Gastroesophageal sphincter (tissue), 3 donors: ENCODE measurements at regions not wholly inside any gene's neighbourhood (a gene's known extent, or its start where the extent isn't known, plus 50 kb on each side); places are given as distances from the start of the nearest gene placed in this dataset.

ENCODE experiments used
- POLR2A ChIP-seq, 2 donors: fragments of 450-650 bp; IDR thresholded peaks; one replicate each; pipeline ENCODE4 v1.6.1; 2017; ENCODE audit warnings: antibody characterized with exemption in 2 of 2, mild to moderate bottlenecking in 2 of 2, moderate library complexity in 1 of 2
- TF ChIP-seq, protein P1 (sequence below), 4 experiments: fragments of 200-600 bp in 2 of 4; fragments of 450-650 bp in 2 of 4; sonication (generic) in 1 of 4; IDR thresholded peaks; one replicate each; pipeline ENCODE4 v1.5.1; 2017 to 2019; ENCODE audit warnings: antibody characterized with exemption in 4 of 4, mild to moderate bottlenecking in 2 of 4, moderate library complexity in 2 of 4

DNA sequence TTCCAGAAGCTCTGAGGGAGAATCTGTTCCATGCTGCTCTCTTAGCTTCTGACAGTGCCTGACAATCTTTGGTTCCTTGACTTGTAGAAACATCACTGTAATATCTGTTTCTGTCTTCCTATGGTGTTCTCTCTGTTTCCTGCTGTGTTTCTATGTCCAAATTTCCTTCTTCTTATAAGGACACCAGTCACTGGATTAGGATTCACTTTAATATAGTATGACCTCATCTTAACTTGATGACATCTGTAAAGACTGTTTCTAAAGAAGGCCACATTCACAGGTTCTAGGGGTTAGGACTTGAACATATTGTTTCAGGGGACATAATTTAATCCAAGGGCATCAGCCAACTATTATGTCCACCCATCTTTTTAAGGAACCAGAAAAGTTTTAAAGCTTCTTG lies 265.6 kb downstream of the ZSWIM6 start:
- TF ChIP-seq, protein P1, sequence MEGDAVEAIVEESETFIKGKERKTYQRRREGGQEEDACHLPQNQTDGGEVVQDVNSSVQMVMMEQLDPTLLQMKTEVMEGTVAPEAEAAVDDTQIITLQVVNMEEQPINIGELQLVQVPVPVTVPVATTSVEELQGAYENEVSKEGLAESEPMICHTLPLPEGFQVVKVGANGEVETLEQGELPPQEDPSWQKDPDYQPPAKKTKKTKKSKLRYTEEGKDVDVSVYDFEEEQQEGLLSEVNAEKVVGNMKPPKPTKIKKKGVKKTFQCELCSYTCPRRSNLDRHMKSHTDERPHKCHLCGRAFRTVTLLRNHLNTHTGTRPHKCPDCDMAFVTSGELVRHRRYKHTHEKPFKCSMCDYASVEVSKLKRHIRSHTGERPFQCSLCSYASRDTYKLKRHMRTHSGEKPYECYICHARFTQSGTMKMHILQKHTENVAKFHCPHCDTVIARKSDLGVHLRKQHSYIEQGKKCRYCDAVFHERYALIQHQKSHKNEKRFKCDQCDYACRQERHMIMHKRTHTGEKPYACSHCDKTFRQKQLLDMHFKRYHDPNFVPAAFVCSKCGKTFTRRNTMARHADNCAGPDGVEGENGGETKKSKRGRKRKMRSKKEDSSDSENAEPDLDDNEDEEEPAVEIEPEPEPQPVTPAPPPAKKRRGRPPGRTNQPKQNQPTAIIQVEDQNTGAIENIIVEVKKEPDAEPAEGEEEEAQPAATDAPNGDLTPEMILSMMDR (IDR thresholded peaks at IDR 0.05), result no peak
- no peak for TF ChIP-seq POLR2A (IDR thresholded peaks at IDR 0.05)
